ELR (cell line): ENCODE measurements at regions not wholly inside any gene's neighbourhood (a gene's known extent, or its start where the extent isn't known, plus 50 kb on each side); places are given as distances from the start of the nearest gene placed in this dataset.
A peak's percentile ranks its signal among the peaks of the same experiment; 100 is the strongest.
"Not testable (repeated sequence)": the region's sequence is repeated elsewhere in the genome, so short reads cannot be mapped to it uniquely, and the experiment has no call there.

ENCODE experiments used
- DNase-seq: peaks from one replicate; pipeline ENCODE4 v3.0.0-alpha.2; 2015; ENCODE audit warnings: low read depth

GRCh38 chr6:137709424-137710236 lies 157.4 kb upstream of the TNFAIP3 start:
- DNase-seq: peak; percentile 48

GRCh38 chr6:137711972-137712371 lies 155.1 kb upstream of the TNFAIP3 start:
- no peak for DNase-seq

- no peak for DNase-seq
Measured at GRCh38 chr6:137712587-137712986, 154.5 kb upstream of the TNFAIP3 start.

GRCh38 chr6:137715589-137716045 lies 151.4 kb upstream of the TNFAIP3 start:
- peak; percentile 19 for DNase-seq

DNA sequence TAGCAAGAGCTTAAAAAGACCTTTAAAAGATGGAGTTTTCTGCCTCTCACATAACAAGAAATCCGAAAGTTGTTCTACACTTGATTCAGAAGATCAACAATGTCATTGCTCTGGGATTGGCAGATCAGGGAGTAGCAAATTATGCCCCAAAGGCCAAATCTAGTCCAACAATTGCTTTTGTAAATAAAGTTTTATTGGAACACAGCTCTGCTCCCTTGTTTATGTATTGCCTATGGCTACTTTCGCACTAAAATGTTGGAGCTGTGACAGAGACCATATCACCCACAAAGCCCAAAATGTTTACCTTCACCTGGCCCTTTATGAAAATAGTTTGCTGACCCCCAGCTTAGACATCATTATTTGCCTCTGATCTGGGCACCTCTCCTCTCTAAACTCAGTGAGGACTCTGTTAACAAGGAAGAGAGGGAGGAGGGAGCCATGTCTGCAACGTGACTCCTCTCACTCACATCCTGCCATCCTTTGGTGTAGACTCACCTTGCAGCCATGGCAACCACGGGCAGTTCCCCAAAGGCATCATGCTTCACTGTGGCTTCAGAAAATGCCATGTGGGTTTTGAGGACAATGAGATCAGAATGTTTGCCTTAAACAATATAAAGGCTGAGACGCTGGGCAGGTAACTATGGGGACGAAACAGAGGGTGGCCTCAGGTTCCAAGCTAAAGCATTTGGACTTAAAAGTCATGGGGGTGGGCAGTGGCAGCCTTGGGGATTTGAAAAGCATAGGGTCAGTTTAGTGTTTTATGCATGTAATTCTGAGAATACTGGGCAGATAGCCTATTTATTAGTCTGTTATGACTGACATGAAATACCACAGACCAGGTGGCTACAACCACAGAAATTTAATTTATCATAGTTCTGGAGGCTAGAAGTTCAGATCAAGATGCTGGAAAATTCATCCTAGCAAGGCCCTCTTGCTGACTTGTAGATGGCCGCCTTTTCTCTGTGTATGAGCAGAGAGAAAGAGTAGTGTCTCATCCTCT lies 149.7 kb upstream of the TNFAIP3 start:
- DNase-seq: peak; percentile 40

GRCh38 chr6:137718903-137719302 lies 148.2 kb upstream of the TNFAIP3 start:
- DNase-seq: not testable (repeated sequence)

DNA sequence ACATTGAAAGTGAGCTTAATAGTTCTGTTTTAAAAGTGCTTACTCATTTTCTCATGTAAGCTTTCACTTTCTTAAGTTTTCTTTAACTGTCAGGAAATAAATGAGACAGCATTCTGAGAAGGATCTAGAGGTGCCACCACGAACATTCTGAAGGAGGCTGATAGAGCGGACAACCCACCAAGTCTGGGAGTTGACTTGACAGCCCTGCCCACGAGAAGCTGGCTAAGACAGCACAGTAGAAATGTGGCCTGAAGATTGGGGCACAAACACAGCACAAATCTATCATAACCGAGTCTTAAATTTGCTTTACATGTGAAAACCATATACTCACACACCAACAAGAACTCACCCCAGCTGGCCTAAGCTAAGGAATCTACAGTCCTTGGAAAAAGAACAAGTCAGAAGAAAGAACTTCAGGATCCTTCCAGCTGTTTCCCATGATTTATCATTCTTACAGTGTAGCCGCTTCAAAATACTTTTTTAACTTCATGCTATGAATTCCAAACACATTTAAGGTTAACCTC lies 144.2 kb upstream of the TNFAIP3 start:
- no peak for DNase-seq

- no peak for DNase-seq
Measured at GRCh38 chr6:137723273-137724017, 143.6 kb upstream of the TNFAIP3 start.

GRCh38 chr6:137724018-137724403 lies 143.0 kb upstream of the TNFAIP3 start:
- no peak for DNase-seq

- DNase-seq: no peak
Measured at GRCh38 chr6:137724495-137725211, 142.4 kb upstream of the TNFAIP3 start.

DNA sequence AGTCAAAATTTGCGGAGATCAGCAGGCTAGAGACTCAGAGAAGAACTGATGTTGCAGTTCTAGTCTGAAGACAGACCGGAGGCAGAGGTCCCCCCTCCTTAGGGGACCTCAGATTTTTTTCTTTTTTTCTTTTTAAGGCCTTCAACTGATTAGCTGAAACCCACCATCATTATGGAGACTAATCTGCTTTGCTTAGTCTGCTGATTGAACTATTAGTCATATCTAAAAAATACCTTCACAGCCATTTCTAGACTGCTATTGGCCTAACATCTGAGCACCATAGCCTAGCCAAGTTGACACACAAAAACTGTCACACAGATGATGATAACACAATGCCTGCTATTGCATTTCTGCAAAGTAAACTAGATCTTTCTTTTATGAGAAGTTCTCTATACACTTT lies 141.1 kb upstream of the TNFAIP3 start:
- no peak for DNase-seq

- no peak for DNase-seq
Measured at GRCh38 chr6:137726582-137726981, 140.5 kb upstream of the TNFAIP3 start.

DNA sequence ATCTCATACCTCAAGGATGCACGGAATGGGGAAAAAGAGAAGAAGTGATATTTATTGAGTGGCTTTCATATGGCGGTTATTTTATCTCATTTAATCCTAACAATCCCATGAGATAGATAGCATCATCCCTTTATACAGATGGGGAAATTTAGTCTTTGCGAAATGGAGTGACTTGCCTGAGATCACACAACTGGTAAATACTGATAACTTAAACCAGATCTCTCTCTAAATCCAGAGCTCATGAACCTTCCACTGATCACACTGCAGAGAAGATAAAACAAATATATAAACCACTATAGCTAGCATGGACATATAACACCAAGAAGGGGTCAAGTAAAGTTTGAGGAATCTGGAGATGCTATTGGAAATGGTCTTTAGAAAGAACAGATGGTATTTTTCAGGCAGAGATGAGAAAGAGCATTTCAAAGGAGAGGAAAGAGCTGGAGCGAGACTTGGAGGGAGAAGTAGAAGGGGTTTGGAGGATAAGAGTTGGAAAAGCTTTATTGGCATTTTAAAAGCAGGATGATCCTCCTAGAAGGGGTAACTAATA lies 139.8 kb upstream of the TNFAIP3 start:
- DNase-seq: no peak

DNA sequence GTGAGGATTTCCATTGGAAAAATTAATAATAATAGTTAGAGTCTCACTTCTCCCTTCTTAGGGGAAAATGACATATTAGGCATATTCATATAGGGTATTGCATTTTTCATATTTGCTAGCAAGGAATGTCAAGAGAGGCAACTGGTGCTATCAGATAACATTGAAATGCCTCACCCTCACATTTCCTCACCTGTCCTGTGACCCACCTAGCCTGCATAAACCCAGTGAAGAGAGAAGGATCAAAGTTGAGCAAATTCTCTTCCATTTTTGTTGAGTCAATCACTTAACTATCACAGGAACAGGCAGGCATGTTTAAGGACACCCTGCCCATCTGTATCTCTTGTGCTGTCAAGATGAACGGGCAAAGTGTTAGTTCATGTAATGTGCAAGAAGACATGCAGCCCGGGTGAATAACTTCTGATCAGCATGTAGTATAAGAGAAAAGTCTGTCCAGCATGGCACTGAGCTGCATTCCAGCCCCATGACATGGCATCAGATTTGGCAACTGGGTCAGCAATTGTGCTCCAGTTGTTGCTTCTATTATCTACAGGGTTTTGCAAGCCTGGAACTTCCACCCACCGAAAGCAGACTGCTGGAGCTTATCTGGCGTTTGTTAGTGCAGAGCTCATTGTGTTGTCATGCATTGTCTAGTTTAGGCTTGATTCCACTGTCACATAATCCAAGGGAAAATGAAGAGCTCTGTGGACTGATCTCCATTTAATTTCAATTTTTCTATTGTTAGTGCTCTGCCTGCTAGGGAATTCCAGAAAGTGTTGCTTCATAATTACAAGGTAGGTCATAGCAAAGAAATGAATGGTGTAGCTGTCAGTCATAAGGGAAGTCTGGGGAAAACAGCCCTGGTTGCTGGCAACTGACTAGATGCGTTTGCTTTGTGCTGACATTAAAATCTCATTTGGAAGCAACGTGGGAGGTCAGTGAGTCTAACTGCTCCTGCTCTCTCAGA lies 138.4 kb upstream of the TNFAIP3 start:
- DNase-seq: peak; percentile 62

DNA sequence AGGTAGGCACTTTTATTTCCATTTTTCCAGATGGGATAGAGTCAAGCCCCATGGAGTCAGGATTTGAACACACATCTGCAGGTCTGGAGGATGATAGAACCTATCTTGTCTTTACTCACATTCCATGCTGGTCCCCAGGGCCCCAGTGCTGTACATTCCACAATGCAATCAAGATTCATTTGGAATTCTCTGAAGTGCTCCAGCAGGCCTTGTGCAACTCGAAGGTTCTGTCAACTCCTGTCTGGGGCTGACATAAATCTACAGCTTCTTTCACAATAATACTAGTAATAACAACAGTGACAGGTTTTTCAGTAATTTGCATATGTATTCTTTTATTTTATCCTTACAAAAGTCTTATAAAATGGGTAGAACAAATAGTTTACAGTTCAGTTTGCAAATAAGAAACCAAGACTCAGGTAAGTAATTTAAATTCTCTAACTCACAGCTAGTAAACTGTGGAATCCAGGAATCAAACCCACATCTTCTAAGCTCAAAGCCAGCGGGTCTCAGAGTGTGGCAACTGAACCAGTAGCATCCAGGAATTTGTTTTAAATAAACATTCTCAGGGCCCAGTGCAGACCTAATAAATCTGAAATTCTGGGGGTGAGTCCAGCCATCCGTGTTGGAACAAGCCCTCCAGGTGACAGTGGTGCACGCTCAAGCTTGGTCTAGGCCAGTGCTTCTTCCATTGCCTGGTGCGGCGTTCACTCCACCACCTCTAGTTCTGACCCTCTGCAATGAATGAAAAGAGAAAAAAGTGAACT lies 137.0 kb upstream of the TNFAIP3 start:
- no peak for DNase-seq

DNA sequence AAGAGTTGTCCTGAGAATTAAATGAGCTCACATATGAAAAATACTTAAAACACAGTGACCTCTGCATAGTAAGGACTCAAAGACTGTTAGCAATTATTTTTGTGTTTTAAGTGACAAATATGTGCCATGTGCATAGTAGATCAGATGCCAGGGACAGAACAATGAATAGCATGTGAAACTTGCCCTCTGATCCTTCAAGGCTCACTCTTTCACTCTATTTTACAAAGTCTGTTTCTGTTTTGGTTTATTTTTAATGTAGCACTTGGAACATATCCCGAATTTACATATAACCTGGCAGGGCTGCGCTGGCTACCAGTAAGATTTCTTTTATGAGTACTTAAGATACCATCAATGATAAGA lies 135.5 kb upstream of the TNFAIP3 start:
- no peak for DNase-seq

GRCh38 chr6:137731960-137732616 lies 135.0 kb upstream of the TNFAIP3 start:
- DNase-seq: peak; percentile 54

- no peak for DNase-seq
Measured at GRCh38 chr6:137733372-137733771, 133.7 kb upstream of the TNFAIP3 start.
